AG04449 (cell line): ENCODE measurements at regions not wholly inside any gene's neighbourhood (a gene's known extent, or its start where the extent isn't known, plus 50 kb on each side); places are given as distances from the start of the nearest gene placed in this dataset.
"Not testable (repeated sequence)": the region's sequence is repeated elsewhere in the genome, so short reads cannot be mapped to it uniquely, and the experiment has no call there.

ENCODE experiments used
- CTCF ChIA-PET: fragments of 350-600 bp; formaldehyde crosslinking; extraction: SDS; loops from one replicate; lab custom pipeline; 2021; ENCODE audit warnings: antibody characterized with exemption; lab: Yijun Ruan, JAX
- POLR2A ChIA-PET: fragments of 400-600, 350-600 bp; formaldehyde crosslinking; extraction: SDS; loops from one replicate; lab custom pipeline; 2020; ENCODE audit warnings: antibody characterized with exemption, inconsistent platforms; lab: Yijun Ruan, JAX
- DNase-seq: peaks from one replicate; pipeline ENCODE4 v3.0.0-alpha.2; 2010; ENCODE audit warnings: low read depth, low spot score
- H3K4me3 ChIP-seq: 2 replicates; pipeline ENCODE4 v1.5.1; 2011; ENCODE audit warnings: low read depth, mild to moderate bottlenecking, control low read depth, low read length
- CTCF ChIP-seq: IDR thresholded peaks from one replicate; pipeline ENCODE4 v1.5.1; 2011; ENCODE audit warnings: mild to moderate bottlenecking, moderate library complexity, low read length, control low read depth, inconsistent platforms; ENCODE audit not compliant: insufficient read depth; ENCODE audit errors: missing control alignments

DNA sequence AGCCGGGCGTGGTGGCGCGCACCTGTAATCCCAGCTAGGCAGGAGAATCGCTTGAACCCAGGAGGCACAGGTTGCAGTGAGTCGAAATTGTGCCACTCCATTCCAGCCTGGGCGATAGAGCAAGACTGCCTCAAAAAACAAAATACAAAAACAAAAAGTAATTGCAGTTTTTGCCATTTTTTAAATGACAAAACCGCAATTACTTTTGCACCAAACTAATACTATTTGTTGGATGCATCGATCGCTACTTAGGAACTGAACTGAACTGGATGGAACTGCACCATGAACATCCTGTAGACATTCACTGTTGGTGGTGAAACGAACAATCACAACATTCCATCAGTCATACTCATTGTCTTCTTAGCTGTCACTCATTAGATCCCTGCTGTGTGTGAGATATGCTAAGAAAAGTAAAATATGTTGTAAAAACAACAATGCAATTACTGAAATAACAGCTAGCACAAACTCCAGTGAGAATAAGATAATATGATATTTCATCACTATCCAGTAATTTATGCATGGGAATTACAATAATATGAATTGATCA lies 341.2 kb downstream of the ACTR3B start:
- POLR2A ChIA-PET, result no interaction called here
- no peak for TF ChIP-seq CTCF

DNA sequence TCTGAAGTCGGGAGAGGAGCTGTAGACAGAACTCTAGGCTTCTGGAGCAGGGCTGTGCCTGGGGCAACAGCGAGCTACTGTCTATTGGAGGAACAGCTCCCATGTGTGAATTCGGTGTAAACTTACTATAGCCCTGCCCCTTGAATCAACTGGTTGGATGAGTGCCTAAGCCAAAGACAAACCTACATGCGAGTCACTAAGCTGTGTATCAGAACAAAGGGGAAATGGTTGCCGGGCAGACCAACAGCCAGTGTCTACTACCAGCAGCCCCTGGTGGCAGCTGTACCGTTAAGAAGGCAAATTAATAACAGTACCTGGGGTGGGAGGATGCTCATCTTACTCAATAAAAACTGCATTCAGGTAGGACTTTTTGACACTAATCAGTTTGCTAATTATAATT lies 343.6 kb downstream of the ACTR3B start:
- no peak for TF ChIP-seq CTCF
- DNase-seq, result no peak
- POLR2A ChIA-PET, result no interaction called here
- H3K4me3 ChIP-seq, result no peak overlapping the region
- CTCF ChIA-PET, result no interaction called here

More for the DNA sequence above, 341.2 kb downstream of the ACTR3B start:
- no peak overlapping the region for H3K4me3 ChIP-seq
- CTCF ChIA-PET, result no interaction called here
- DNase-seq, result no peak

- CTCF ChIA-PET, result no interaction called here
- H3K4me3 ChIP-seq, result no peak overlapping the region
- DNase-seq, result no peak
- no peak for TF ChIP-seq CTCF
- POLR2A ChIA-PET, result no interaction called here
These were observed 348.3 kb downstream of the ACTR3B start for GRCh38 chr7:153107826-153108225.

DNA sequence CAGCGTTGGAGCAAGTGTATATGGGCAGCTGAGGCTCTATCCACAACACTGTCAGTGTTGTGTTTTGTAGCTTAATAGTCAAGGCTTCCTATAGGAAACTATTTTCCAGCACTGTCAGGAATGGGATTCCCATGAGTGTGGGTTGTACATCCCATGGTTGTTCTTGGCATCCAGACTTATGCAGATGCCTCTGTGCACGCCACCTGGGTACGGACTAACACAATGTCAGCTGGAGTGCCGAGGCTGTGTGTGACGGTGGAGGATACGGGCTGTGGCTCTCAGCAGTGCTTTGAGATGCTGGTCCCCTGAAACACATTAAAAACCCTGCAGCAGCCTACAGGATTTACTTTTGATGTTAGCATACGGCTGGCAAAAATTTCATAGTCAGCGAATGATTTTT lies 350.0 kb downstream of the ACTR3B start:
- ChIA-PET POLR2A (no interaction called here), CTCF (no interaction called here)
- no peak for DNase-seq
- H3K4me3 ChIP-seq, result no peak overlapping the region
- TF ChIP-seq CTCF, result no peak

DNA sequence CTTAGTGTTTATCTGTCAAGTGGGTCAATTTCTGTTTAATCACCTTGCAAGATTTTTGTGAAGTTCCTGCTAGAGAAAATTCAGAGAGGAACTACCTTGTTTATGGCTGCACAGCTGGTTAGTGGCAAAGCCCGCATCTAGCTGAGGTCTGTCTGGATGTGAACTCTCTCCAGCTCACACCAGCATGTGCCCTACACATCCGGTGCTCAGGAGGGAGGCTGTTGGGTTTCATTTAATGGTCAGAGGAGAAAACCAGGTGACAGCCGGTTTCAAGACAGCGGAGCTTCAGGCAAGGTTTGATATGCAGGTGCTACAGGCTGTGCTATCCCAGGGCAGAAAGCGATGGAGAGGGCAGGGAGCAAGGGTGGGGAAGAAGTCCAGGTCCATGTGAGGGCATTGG lies 351.1 kb downstream of the ACTR3B start:
- no peak for DNase-seq
- H3K4me3 ChIP-seq, result no peak overlapping the region
- ChIA-PET POLR2A (no interaction called here), CTCF (no interaction called here)
- TF ChIP-seq CTCF, result no peak

DNA sequence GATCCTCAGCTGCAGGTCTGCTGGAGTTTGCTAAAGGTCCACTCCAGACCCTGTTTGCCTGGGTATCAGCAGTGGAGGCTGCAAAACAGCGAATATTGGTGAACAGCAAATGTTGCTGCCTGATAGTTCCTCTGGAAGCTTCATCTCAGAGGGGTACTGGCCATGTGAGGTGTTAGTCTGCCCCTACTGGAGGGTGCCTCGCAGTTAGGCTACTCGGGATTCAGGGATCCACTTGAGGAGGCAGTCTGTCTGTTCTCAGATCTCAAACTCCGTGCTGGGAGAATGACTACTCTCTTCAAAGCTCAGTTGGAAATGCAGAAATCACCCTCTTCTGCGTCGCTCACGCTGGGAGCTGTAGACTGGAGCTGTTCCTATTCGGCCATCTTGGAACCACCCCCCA lies 362.7 kb downstream of the ACTR3B start:
- DNase-seq, H3K4me3 ChIP-seq, CTCF ChIA-PET, POLR2A ChIA-PET: not testable (repeated sequence)

DNA sequence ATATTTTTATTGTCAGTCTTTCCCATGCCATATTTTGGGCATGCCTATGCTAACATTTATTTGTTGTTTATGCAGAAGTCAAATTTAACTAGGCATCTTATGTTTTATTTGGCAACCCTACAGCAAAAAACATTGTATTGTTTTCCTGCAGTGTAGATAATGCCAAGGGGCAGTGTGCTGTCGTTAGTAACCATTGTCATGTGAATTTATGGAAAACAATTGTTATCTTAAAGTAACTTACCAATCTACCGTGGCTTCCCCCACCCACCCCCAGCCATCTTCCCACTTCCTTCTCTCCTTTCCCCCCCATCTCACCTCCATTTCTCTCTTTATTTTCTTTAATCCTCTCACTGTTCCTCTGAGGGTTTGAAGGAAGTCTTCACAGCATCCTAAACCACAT lies 370.5 kb downstream of the ACTR3B start:
- no peak for DNase-seq
- H3K4me3 ChIP-seq, result no peak overlapping the region
- ChIA-PET POLR2A (no interaction called here), CTCF (no interaction called here)
- no peak for TF ChIP-seq CTCF
